GDM1 (cell line): ENCODE measurements at regions not wholly inside any gene's neighbourhood (a gene's known extent, or its start where the extent isn't known, plus 50 kb on each side); places are given as distances from the start of the nearest gene placed in this dataset.

ENCODE experiments used
- DNase-seq: peaks from one replicate; lab custom pipeline; 2025; lab: John Stamatoyannopoulos, UW

- no peak for DNase-seq
Measured at GRCh38 chr15:77819851-77820728, 187.4 kb upstream of the LINGO1 start.

- no peak for DNase-seq
Measured at GRCh38 chr15:77819048-77819850, 186.5 kb upstream of the LINGO1 start.

- no peak for DNase-seq
Measured at GRCh38 chr15:77818484-77819047, 185.9 kb upstream of the LINGO1 start.

- no peak for DNase-seq
Measured at GRCh38 chr15:77817434-77817833, 184.7 kb upstream of the LINGO1 start.

GRCh38 chr15:77816983-77817382 is 184.3 kb upstream of the LINGO1 start:
- DNase-seq, result no peak

GRCh38 chr15:77815015-77815414 is 182.3 kb upstream of the LINGO1 start:
- no peak for DNase-seq

GRCh38 chr15:77812664-77813063 is 180.0 kb upstream of the LINGO1 start:
- no peak for DNase-seq

GRCh38 chr15:77811270-77811669 is 178.6 kb upstream of the LINGO1 start:
- DNase-seq, result no peak

GRCh38 chr15:77810130-77810571 is 177.4 kb upstream of the LINGO1 start:
- DNase-seq, result no peak

GRCh38 chr15:77808581-77809177 is 176.0 kb upstream of the LINGO1 start:
- no peak for DNase-seq

GRCh38 chr15:77808075-77808474 is 175.4 kb upstream of the LINGO1 start:
- DNase-seq, result no peak

GRCh38 chr15:77807611-77808010 is 174.9 kb upstream of the LINGO1 start:
- no peak for DNase-seq

GRCh38 chr15:77807115-77807514 is 174.4 kb upstream of the LINGO1 start:
- no peak for DNase-seq

- no peak for DNase-seq
Measured at GRCh38 chr15:77804210-77804609, 171.5 kb upstream of the LINGO1 start.

- DNase-seq, result no peak
Measured at GRCh38 chr15:77803487-77803886, 170.8 kb upstream of the LINGO1 start.

- DNase-seq, result no peak
Measured at GRCh38 chr15:77800305-77800704, 167.6 kb upstream of the LINGO1 start.

- DNase-seq, result no peak
Measured at GRCh38 chr15:77798847-77799246, 166.1 kb upstream of the LINGO1 start.

- DNase-seq, result no peak
Measured at GRCh38 chr15:77798151-77798835, 165.6 kb upstream of the LINGO1 start.

GRCh38 chr15:77797270-77797669 is 164.6 kb upstream of the LINGO1 start:
- DNase-seq, result no peak

- no peak for DNase-seq
Measured at GRCh38 chr15:77796046-77796729, 163.5 kb upstream of the LINGO1 start.

GRCh38 chr15:77795446-77795845 is 162.7 kb upstream of the LINGO1 start:
- no peak for DNase-seq
